ENCODE measurements at regions not wholly inside any gene's neighbourhood (a gene's known extent, or its start where the extent isn't known, plus 50 kb on each side); places are given as distances from the start of the nearest gene placed in this dataset.

GRCh38 chr9:92185681-92186080 lies 70.5 kb upstream of the SPTLC1 start:
- TF ChIP-seq REST (IDR thresholded peaks at IDR 0.05; ENCODE audit: insufficient read depth in 1 of 2, low read depth in 2 of 2, low read length in 1 of 2) (no peak), CTCF (IDR thresholded peaks at IDR 0.05) (no peak)
